ENCODE measurements at regions not wholly inside any gene's neighbourhood (a gene's known extent, or its start where the extent isn't known, plus 50 kb on each side); places are given as distances from the start of the nearest gene placed in this dataset.

GRCh38 chr6:149211046-149211571, 106.4 kb upstream of the TAB2 start:
- TF ChIP-seq POLR2A (IDR thresholded peaks at IDR 0.05) (no peak), EP300 (IDR thresholded peaks at IDR 0.05) (no peak), POLR2AphosphoS5 (IDR thresholded peaks at IDR 0.05) (no peak)
- TF ChIP-seq, protein P1, sequence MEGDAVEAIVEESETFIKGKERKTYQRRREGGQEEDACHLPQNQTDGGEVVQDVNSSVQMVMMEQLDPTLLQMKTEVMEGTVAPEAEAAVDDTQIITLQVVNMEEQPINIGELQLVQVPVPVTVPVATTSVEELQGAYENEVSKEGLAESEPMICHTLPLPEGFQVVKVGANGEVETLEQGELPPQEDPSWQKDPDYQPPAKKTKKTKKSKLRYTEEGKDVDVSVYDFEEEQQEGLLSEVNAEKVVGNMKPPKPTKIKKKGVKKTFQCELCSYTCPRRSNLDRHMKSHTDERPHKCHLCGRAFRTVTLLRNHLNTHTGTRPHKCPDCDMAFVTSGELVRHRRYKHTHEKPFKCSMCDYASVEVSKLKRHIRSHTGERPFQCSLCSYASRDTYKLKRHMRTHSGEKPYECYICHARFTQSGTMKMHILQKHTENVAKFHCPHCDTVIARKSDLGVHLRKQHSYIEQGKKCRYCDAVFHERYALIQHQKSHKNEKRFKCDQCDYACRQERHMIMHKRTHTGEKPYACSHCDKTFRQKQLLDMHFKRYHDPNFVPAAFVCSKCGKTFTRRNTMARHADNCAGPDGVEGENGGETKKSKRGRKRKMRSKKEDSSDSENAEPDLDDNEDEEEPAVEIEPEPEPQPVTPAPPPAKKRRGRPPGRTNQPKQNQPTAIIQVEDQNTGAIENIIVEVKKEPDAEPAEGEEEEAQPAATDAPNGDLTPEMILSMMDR (IDR thresholded peaks at IDR 0.05) = no peak
